ENCODE measurements at regions not wholly inside any gene's neighbourhood (a gene's known extent, or its start where the extent isn't known, plus 50 kb on each side); places are given as distances from the start of the nearest gene placed in this dataset.

DNA sequence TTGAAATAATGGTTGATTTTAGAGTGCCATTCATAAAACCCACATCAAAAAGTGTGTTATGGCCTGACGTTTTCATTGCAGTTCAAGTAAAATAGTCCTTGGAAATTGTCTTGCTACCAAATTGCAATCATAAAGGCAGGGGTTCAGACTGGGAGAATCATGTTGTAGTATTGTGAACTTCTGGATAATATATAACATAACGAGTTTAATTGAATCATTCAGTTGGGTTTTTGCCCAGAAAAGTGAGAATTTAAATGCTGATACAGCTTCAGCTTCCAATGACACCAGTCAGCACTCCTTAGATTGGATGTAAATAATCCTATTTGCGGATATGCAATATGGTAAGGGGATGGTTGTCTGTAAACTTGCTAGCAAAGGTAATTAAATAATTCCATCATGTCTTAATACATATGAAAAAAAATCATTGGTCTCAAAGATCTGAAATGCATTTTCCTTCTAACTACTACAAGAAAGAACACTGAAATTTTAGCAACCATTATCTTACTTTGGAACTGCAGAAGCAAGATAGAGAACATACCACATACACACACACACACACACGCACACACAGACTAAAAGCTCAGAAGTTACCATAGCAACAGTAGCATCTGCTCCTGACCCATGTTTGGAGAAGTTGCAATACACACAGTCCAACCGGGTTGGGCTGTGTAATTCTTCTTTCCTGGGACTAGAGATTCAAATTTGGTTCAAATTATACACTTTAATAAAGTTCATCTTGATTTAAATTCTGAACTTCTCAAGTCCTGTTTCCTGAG lies 686.2 kb upstream of the NR2F2 start:
- no peaks in the 10 kb centered on the region for H3K79me2 ChIP-seq (ENCODE audit: control insufficient read depth, insufficient read depth, low read length)
- TF ChIP-seq EZH2 (IDR thresholded peaks at IDR 0.05; ENCODE audit: low read length, missing control alignments): no peak
- TF ChIP-seq, protein P1, sequence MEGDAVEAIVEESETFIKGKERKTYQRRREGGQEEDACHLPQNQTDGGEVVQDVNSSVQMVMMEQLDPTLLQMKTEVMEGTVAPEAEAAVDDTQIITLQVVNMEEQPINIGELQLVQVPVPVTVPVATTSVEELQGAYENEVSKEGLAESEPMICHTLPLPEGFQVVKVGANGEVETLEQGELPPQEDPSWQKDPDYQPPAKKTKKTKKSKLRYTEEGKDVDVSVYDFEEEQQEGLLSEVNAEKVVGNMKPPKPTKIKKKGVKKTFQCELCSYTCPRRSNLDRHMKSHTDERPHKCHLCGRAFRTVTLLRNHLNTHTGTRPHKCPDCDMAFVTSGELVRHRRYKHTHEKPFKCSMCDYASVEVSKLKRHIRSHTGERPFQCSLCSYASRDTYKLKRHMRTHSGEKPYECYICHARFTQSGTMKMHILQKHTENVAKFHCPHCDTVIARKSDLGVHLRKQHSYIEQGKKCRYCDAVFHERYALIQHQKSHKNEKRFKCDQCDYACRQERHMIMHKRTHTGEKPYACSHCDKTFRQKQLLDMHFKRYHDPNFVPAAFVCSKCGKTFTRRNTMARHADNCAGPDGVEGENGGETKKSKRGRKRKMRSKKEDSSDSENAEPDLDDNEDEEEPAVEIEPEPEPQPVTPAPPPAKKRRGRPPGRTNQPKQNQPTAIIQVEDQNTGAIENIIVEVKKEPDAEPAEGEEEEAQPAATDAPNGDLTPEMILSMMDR (conservative IDR thresholded peaks at IDR 0.05 in 1 of 2, IDR thresholded peaks at IDR 0.05 in 1 of 2; ENCODE audit: low read depth in 1 of 2, low read length in 2 of 2): no peak
- no peak overlapping the region for H3K4me3 ChIP-seq (replicated peaks in 1 of 4; ENCODE audit: control extremely low read depth in 1 of 4, insufficient read depth in 1 of 4, low read depth in 3 of 4, low read length in 4 of 4)
- no peak overlapping the region for H3K9ac ChIP-seq (ENCODE audit: insufficient read depth, low read length)
- H3K27ac ChIP-seq (ENCODE audit: insufficient read depth, low read length): no peak overlapping the region
- H3K36me3 ChIP-seq (ENCODE audit: control insufficient read depth, insufficient read depth, low read length): no peaks in the 10 kb centered on the region
- H4K20me1 ChIP-seq (ENCODE audit: control insufficient read depth, extremely low read depth, insufficient read depth, low read length): no peaks in the 10 kb centered on the region
- peak in 1 of 2 donors; percentile 48 for DNase-seq (ENCODE audit: low read depth in 2 of 2)
- H3K4me2 ChIP-seq (ENCODE audit: extremely low read depth, insufficient read depth, low read length): no peak overlapping the region
- no peaks in the 10 kb centered on the region for H3K27me3 ChIP-seq (ENCODE audit: control insufficient read depth, insufficient read depth, low read length)
- H3K9me3 ChIP-seq (ENCODE audit: control insufficient read depth, insufficient read depth, low read depth, low read length): no peaks in the 10 kb centered on the region
- no peaks in the 10 kb centered on the region for H3K4me1 ChIP-seq (ENCODE audit: control insufficient read depth, extremely low read depth, insufficient read depth, low read length)
- H2AFZ ChIP-seq (ENCODE audit: low read length): no peak overlapping the region

DNA sequence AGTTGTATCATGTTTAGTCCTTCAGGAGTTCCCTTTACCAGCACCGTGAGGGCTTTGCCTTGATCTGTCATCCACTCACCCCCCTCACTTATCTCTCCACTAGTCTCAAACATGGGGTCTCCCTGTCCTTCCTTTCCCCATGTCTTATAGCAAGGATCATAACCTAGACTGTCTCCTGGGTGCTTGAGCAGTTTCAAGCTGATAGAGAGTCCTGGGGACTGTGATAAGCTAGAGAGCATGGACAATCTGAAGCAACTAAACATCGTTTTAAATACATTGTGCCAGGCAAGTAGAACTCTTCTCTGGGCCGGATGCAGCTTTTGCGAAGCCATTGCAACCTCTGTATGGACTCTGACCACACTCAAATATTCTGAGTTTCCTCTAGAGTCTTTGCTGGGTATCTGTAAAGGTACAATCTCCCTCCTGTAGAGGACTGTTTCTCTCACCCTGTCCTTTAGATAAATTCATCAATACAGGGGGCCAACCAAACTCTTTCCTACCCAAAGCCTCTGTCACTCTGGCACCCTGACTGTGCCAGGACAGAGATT lies 684.6 kb upstream of the NR2F2 start:
- Histone ChIP-seq H4K20me1 (ENCODE audit: control insufficient read depth, extremely low read depth, insufficient read depth, low read length) (no peaks in the 10 kb centered on the region), H3K79me2 (ENCODE audit: control insufficient read depth, insufficient read depth, low read length) (no peaks in the 10 kb centered on the region), H2AFZ (ENCODE audit: low read length) (no peak overlapping the region), H3K9ac (ENCODE audit: insufficient read depth, low read length) (no peak overlapping the region), H3K36me3 (ENCODE audit: control insufficient read depth, insufficient read depth, low read length) (no peaks in the 10 kb centered on the region), H3K9me3 (ENCODE audit: control insufficient read depth, insufficient read depth, low read depth, low read length) (no peaks in the 10 kb centered on the region), H3K4me2 (ENCODE audit: extremely low read depth, insufficient read depth, low read length) (no peak overlapping the region), H3K4me3 (replicated peaks in 1 of 4; ENCODE audit: control extremely low read depth in 1 of 4, insufficient read depth in 1 of 4, low read depth in 3 of 4, low read length in 4 of 4) (no peak overlapping the region), H3K4me1 (ENCODE audit: control insufficient read depth, extremely low read depth, insufficient read depth, low read length) (no peaks in the 10 kb centered on the region), H3K27me3 (ENCODE audit: control insufficient read depth, insufficient read depth, low read length) (no peaks in the 10 kb centered on the region), H3K27ac (ENCODE audit: insufficient read depth, low read length) (no peak overlapping the region)
- TF ChIP-seq, protein P1 (conservative IDR thresholded peaks at IDR 0.05 in 1 of 2, IDR thresholded peaks at IDR 0.05 in 1 of 2; ENCODE audit: low read depth in 1 of 2, low read length in 2 of 2): no peak
- TF ChIP-seq EZH2 (IDR thresholded peaks at IDR 0.05; ENCODE audit: low read length, missing control alignments): no peak
- no peak for DNase-seq (ENCODE audit: low read depth in 2 of 2)

DNA sequence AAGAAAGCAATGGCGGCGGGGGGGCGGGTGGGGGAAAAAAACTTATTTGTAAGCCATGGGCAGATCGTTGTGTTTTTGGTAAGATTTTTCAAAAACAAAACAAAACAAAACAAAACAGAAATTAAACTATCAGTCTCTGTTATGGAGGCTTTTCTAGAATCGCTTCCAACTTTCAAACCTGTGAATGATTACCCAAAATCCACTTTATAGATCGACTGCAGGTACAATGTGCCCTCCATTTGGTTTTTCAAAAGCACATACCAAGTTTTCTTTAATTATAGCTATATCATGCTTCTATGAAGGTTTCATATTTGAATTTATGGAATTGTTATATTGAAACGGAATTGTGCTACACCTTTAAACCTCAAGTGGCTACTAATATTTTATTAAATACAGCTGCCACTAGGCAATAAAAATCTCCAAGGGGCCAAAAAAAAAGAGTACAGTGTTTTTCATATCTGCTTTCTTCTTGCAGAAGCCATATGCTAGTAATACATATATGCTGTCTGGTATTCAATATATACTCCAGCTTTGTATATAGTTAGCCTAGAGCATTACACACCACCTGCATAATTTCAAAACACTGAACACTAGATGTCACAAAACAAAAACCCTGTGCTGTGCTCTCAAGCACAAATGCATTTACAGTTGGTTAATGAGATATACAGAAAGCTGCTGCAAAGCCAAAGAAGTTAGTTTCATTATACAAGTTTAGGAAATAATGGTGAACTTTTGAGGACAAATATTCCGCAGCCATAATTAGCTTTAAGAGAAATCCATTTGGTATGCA lies 683.8 kb upstream of the NR2F2 start:
- Histone ChIP-seq H3K9me3 (ENCODE audit: control insufficient read depth, insufficient read depth, low read depth, low read length) (no peaks in the 10 kb centered on the region), H3K4me3 (replicated peaks in 1 of 4; ENCODE audit: control extremely low read depth in 1 of 4, insufficient read depth in 1 of 4, low read depth in 3 of 4, low read length in 4 of 4) (no peak overlapping the region), H3K4me2 (ENCODE audit: extremely low read depth, insufficient read depth, low read length) (no peak overlapping the region), H3K79me2 (ENCODE audit: control insufficient read depth, insufficient read depth, low read length) (no peaks in the 10 kb centered on the region), H3K27ac (ENCODE audit: insufficient read depth, low read length) (no peak overlapping the region), H3K36me3 (ENCODE audit: control insufficient read depth, insufficient read depth, low read length) (no peaks in the 10 kb centered on the region), H3K27me3 (ENCODE audit: control insufficient read depth, insufficient read depth, low read length) (no peaks in the 10 kb centered on the region), H3K4me1 (ENCODE audit: control insufficient read depth, extremely low read depth, insufficient read depth, low read length) (no peaks in the 10 kb centered on the region), H3K9ac (ENCODE audit: insufficient read depth, low read length) (no peak overlapping the region), H4K20me1 (ENCODE audit: control insufficient read depth, extremely low read depth, insufficient read depth, low read length) (no peaks in the 10 kb centered on the region), H2AFZ (ENCODE audit: low read length) (no peak overlapping the region)
- no peak for DNase-seq (ENCODE audit: low read depth in 2 of 2)
- no peak for TF ChIP-seq EZH2 (IDR thresholded peaks at IDR 0.05; ENCODE audit: low read length, missing control alignments)

Measured in fibroblast of lung (primary cell).